ENCODE measurements at regions not wholly inside any gene's neighbourhood (a gene's known extent, or its start where the extent isn't known, plus 50 kb on each side); places are given as distances from the start of the nearest gene placed in this dataset.

GRCh38 chr2:53423465-53423864 is 344.1 kb upstream of the CHAC2 start:
- H3K79me2 ChIP-seq = no peaks in the 10 kb centered on the region
- H3K9me3 ChIP-seq (ENCODE audit: low read depth) = no peaks in the 10 kb centered on the region
- no peaks in the 10 kb centered on the region for H4K20me1 ChIP-seq (ENCODE audit: insufficient read depth, poor library complexity, severe bottlenecking)
- H3K36me3 ChIP-seq (replicated peaks; ENCODE audit: insufficient read depth, low read depth) = no peaks in the 10 kb centered on the region
- H3K27ac ChIP-seq = no peak overlapping the region
- no peaks in the 10 kb centered on the region for H3K9me2 ChIP-seq (replicated peaks; ENCODE audit: insufficient read depth)
- H3K4me1 ChIP-seq (ENCODE audit: insufficient read depth) = no peaks in the 10 kb centered on the region
- no peak for TF ChIP-seq EZH2phosphoT487 (IDR thresholded peaks at IDR 0.05; ENCODE audit: low read depth, severe bottlenecking, unreplicated experiment)
- no peaks in the 10 kb centered on the region for H3K27me3 ChIP-seq
- H3K4me3 ChIP-seq = no peak overlapping the region
- no peak overlapping the region for H3K4me2 ChIP-seq
- H2AFZ ChIP-seq = no peak overlapping the region
- 95% methylated on average over 3 of the region's 3 CpGs for WGBS (ENCODE audit: low lambda C conversion rate, missing lambda C conversion rate)
- DNase-seq (ENCODE audit: low spot score) = no peak

- Histone ChIP-seq H3K4me2 (no peak overlapping the region), H3K4me1 (ENCODE audit: insufficient read depth) (no peaks in the 10 kb centered on the region), H3K9me2 (replicated peaks; ENCODE audit: insufficient read depth) (no peaks in the 10 kb centered on the region), H2AFZ (no peak overlapping the region), H3K27ac (no peak overlapping the region), H3K79me2 (no peaks in the 10 kb centered on the region), H3K27me3 (no peaks in the 10 kb centered on the region), H4K20me1 (ENCODE audit: insufficient read depth, poor library complexity, severe bottlenecking) (no peaks in the 10 kb centered on the region), H3K36me3 (replicated peaks; ENCODE audit: insufficient read depth, low read depth) (no peaks in the 10 kb centered on the region), H3K9me3 (ENCODE audit: low read depth) (no peaks in the 10 kb centered on the region), H3K4me3 (no peak overlapping the region)
- DNase-seq (ENCODE audit: low spot score) = peak; percentile 49
- WGBS (ENCODE audit: low lambda C conversion rate, missing lambda C conversion rate) = 49% methylated on average over 3 of the region's 3 CpGs
- TF ChIP-seq, protein P1, sequence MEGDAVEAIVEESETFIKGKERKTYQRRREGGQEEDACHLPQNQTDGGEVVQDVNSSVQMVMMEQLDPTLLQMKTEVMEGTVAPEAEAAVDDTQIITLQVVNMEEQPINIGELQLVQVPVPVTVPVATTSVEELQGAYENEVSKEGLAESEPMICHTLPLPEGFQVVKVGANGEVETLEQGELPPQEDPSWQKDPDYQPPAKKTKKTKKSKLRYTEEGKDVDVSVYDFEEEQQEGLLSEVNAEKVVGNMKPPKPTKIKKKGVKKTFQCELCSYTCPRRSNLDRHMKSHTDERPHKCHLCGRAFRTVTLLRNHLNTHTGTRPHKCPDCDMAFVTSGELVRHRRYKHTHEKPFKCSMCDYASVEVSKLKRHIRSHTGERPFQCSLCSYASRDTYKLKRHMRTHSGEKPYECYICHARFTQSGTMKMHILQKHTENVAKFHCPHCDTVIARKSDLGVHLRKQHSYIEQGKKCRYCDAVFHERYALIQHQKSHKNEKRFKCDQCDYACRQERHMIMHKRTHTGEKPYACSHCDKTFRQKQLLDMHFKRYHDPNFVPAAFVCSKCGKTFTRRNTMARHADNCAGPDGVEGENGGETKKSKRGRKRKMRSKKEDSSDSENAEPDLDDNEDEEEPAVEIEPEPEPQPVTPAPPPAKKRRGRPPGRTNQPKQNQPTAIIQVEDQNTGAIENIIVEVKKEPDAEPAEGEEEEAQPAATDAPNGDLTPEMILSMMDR (IDR thresholded peaks at IDR 0.05; ENCODE audit: poor library complexity) = peak; percentile 40
- TF ChIP-seq EZH2 (IDR thresholded peaks at IDR 0.05; ENCODE audit: borderline replicate concordance) (no peak), EZH2phosphoT487 (IDR thresholded peaks at IDR 0.05; ENCODE audit: low read depth, severe bottlenecking, unreplicated experiment) (no peak)
Observed at GRCh38 chr2:53422979-53423378, 344.6 kb upstream of the CHAC2 start.

- no peaks in the 10 kb centered on the region for H3K36me3 ChIP-seq (replicated peaks; ENCODE audit: insufficient read depth, low read depth)
- no peaks in the 10 kb centered on the region for H3K27me3 ChIP-seq
- H4K20me1 ChIP-seq (ENCODE audit: insufficient read depth, poor library complexity, severe bottlenecking) = no peaks in the 10 kb centered on the region
- no peak overlapping the region for H3K4me3 ChIP-seq
- H3K9me3 ChIP-seq (ENCODE audit: low read depth) = no peaks in the 10 kb centered on the region
- H3K4me2 ChIP-seq = no peak overlapping the region
- no peaks in the 10 kb centered on the region for H3K9me2 ChIP-seq (replicated peaks; ENCODE audit: insufficient read depth)
- no peak for DNase-seq (ENCODE audit: low spot score)
- 100% methylated on average over 2 of the region's 2 CpGs for WGBS (ENCODE audit: low lambda C conversion rate, missing lambda C conversion rate)
- H3K79me2 ChIP-seq = no peaks in the 10 kb centered on the region
- no peak overlapping the region for H3K27ac ChIP-seq
- H2AFZ ChIP-seq = no peak overlapping the region
- H3K4me1 ChIP-seq (ENCODE audit: insufficient read depth) = no peaks in the 10 kb centered on the region
- TF ChIP-seq EZH2 (IDR thresholded peaks at IDR 0.05; ENCODE audit: borderline replicate concordance) (no peak), EZH2phosphoT487 (IDR thresholded peaks at IDR 0.05; ENCODE audit: low read depth, severe bottlenecking, unreplicated experiment) (no peak)
- TF ChIP-seq, protein P1 (IDR thresholded peaks at IDR 0.05; ENCODE audit: poor library complexity) = no peak
Observed at GRCh38 chr2:53417385-53417784, 350.2 kb upstream of the CHAC2 start.

GRCh38 chr2:53407363-53408080 is 360.1 kb upstream of the CHAC2 start:
- TF ChIP-seq EZH2phosphoT487 (IDR thresholded peaks at IDR 0.05; ENCODE audit: low read depth, severe bottlenecking, unreplicated experiment) (no peak), EZH2 (IDR thresholded peaks at IDR 0.05; ENCODE audit: borderline replicate concordance) (no peak)
- TF ChIP-seq, protein P1 (IDR thresholded peaks at IDR 0.05; ENCODE audit: poor library complexity) = no peak
- DNase-seq (ENCODE audit: low spot score) = no peak
- H3K27ac ChIP-seq = no peak overlapping the region

More at GRCh38 chr2:53407363-53408080, 360.1 kb upstream of the CHAC2 start:
- H3K4me2 ChIP-seq = no peak overlapping the region
- no peaks in the 10 kb centered on the region for H3K9me3 ChIP-seq (ENCODE audit: low read depth)
- no peak overlapping the region for H3K4me3 ChIP-seq
- H3K4me1 ChIP-seq (ENCODE audit: insufficient read depth) = no peaks in the 10 kb centered on the region
- 89% methylated on average over 6 of the region's 6 CpGs for WGBS (ENCODE audit: low lambda C conversion rate, missing lambda C conversion rate)
- no peaks in the 10 kb centered on the region for H3K79me2 ChIP-seq
- H4K20me1 ChIP-seq (ENCODE audit: insufficient read depth, poor library complexity, severe bottlenecking) = no peaks in the 10 kb centered on the region
- no peaks in the 10 kb centered on the region for H3K27me3 ChIP-seq
- H3K36me3 ChIP-seq (replicated peaks; ENCODE audit: insufficient read depth, low read depth) = no peaks in the 10 kb centered on the region
- no peak overlapping the region for H2AFZ ChIP-seq
- no peaks in the 10 kb centered on the region for H3K9me2 ChIP-seq (replicated peaks; ENCODE audit: insufficient read depth)
